GM19372 (cell line): ENCODE measurements at regions not wholly inside any gene's neighbourhood (a gene's known extent, or its start where the extent isn't known, plus 50 kb on each side); places are given as distances from the start of the nearest gene placed in this dataset.

Experiments used
- ATAC-seq: cut with Tn5 transposase; IDR thresholded peaks from one replicate; pipeline ENCODE4 v1.9.1; 2021; ENCODE audit warnings: mild to moderate bottlenecking, low read depth, moderate library complexity; ENCODE audit not compliant: unreplicated experiment

- ATAC-seq = no peak
These were observed 160.3 kb downstream of the ETS2 start for GRCh38 chr21:38965910-38966504.

DNA sequence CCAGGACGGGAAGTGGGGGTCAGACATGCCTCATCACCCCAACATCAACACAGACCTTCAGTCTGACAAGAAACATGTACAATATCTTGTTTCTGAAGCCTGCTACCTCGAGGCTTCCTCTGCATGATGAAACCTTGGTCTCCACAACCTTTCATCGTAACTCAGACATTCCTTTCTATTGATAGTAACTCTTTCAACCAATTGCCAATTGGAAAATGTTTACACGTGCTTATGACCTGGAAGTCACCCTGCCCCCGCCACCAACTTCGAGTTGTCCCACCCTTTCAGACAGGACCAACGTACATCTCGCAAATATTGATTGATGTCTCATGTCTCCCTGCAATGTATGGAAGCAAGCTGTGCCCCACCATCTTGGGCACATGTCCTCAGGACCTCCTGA lies 159.5 kb downstream of the ETS2 start:
- no peak for ATAC-seq

DNA sequence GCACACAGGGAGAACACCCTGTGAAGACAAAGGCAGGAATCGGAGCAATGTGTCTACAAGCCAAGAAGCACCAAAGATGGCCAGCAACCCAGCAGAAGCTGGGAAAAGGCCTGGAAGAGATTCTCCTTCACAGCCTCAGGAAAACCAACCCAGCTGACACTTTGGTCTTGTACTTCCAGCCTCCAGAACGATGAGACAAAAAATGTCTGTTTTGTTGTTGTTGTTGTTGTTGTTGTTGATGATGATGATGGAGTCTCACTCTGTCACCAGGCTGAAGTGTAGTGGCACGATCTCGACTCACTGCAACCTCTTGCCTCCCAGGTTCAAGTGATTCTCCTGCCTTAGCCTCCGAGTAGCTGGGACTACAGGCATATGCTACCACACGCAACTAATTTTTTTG lies 157.3 kb downstream of the ETS2 start:
- ATAC-seq = no peak

- ATAC-seq = no peak
These were observed 154.5 kb downstream of the ETS2 start for GRCh38 chr21:38960251-38960650.

DNA sequence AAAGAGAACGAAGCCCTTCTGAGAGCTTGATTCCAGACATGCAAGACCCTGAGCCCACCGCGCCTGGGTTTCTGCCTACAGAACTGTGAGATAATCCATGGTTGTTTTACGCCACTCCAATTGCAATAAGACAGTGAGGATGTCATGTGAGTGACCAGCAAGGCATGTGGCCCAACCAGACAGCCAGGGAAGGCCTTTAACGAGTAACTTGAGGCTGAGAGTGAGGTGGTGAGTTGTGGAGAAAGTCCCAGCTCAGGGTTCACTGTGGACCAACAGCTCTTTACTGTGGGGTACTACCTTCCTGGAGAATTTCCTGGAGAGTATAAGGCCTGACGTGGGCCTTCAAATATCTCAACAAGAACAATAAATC lies 153.9 kb downstream of the ETS2 start:
- ATAC-seq = no peak

DNA sequence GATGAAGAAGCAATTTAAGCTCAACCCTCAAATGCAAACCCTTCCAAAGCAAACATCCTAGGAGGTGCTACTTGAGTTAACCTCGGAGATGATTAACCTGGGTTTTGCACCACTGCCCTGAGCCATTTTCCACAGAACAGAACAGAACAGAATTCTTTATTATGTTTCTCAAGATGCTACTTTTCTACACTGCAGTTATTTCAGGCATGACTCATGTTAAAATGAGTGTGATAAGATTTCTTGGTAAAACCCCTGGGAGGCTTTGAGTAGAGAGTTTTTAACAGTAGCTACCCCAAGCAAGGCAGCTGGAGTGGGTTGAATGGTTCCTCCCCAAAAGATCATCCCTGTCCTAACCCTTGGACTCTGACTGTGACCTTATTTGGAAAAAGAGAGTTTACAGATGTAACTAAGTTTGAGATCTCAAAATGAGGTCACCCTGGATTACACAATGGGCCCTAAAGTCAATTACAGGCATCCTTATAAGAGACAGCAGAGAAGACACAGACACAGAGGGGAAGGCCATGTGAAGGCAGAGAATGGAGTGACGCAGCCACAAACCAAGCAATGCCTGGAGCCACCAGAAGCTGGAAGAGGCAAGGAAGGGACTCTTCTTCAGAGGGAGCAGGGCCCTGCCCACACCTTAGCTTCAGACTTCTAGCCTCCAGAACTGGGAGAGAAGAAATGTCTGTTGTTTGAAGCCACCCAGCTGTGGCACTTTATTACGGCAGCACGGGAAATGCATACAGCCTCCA lies 153.4 kb downstream of the ETS2 start:
- no peak for ATAC-seq

GRCh38 chr21:38958323-38958705 lies 152.6 kb downstream of the ETS2 start:
- ATAC-seq = no peak

DNA sequence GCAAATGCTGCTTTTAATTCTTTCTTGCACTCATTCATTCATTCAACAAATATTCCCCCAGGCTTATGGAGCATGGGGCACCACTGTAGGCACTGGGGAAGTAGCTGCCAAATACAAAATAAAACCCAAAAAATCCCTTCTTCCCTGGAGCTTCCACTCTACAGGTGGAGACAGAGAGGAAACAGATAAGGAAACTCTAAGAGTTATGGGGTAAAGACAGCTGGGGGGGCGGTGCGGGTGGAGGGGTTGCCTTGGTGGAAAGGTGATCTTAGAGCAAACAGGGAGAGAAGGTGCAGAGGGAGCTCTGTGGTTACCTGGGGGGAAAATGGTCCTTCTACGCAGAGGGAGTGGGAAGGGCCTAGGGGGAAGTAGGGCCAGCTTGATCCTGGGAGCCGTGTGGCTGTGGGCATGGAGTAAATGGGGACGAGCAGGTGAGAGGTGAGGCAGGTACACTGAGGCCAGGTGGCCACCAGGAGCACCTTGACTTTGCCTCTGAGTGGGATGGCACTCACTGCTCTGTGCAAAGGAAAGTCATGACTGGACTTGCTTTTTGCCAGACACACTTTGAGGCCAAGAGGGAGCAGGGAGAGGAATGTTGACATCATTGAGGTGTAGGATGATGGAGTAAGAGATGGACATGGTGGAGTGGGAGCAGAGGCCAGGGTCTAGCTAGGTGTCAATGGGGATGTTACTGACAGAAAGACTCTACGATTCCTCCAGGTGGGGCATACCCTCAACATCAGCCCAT lies 152.0 kb downstream of the ETS2 start:
- ATAC-seq = no peak

DNA sequence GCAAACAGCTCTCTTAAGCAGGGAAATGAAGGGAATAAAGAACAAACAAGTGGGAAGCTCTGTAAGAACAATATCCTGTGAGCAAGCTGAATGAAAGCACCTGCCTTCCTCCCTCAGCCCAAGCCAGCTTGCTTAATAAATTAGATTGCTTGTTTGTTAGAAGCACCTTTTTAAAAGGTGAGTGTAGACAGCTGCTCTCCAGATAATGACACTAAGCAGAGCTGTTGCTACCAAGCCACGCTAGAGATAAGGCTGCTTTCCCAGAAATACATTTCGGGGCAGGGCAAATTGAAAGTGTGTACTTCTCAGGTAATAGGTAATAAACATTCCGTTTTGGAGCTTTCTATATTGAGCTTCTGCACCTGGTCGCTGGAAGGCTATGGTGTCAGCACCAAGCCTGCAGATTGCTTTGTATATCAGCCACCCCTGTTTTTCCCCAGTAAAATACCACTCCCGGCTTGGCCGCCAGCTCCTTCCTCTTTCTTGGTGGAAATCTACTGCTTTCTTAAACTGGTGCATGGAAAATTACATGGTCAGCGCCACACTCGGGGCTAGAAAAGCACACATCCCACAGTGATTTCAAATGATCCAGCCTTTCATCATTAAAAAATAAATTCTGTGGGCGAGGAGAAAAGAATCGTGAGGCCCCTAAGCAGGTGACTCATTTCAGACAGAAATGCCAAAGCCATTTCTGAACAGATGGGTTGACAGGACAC lies 151.3 kb downstream of the ETS2 start:
- no peak for ATAC-seq

DNA sequence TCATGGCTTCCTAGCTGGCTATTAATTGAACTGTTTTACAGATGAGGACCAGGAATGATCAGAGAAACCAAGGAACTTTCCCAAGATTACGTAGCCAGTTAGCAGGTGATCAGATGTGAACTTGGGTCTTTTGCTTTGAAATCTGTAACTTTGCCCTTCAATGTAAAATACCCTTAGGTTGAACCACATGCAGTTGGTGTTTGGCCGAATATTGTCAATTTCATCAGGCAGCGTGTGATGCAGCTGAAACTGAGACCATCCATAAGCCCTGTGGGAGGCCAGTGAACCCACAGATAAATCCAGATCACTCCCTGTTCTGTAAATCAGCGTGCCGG lies 150.8 kb downstream of the ETS2 start:
- no peak for ATAC-seq

DNA sequence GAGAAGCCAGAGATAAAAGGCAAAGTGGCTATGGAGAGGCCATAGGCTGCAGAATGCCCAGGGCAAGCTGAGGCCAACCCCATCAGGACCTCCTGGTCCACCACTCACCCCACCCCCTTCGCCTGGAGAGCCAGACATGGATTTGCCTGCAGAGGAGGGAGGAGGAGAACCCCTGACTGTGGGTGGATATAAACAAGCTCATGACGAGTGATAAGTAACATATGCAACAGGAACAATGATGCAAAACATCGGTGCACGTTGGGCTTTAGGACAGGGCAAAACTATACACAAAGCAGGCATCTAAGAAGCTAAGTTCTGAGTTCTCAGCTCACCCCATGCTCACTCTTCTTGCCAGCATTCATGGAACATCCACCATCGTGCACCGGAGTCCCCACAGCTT lies 150.3 kb downstream of the ETS2 start:
- no peak for ATAC-seq

- no peak for ATAC-seq
These were observed 149.8 kb downstream of the ETS2 start for GRCh38 chr21:38955495-38955894.

GRCh38 chr21:38954588-38955004 lies 148.9 kb downstream of the ETS2 start:
- no peak for ATAC-seq

DNA sequence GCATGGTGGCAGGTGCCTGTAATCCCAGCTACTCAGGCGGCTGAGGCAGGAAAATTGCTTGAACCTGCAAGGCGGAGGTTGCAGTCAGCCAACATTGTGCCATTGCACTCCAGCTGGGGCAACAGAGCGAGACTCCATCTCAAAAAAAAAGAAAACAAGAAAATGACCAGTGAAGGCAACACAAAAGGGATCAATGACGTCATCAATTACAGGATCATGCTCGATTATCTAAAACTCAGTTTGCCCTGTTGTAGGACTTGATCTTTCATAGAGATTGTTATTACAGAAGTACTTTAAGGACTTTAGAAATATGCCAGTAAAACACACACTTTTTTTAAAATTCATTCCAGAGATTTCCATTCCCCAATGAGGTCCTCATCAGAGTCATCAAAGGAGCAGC lies 147.8 kb downstream of the ETS2 start:
- ATAC-seq = no peak

GRCh38 chr21:38952890-38953289 lies 147.2 kb downstream of the ETS2 start:
- no peak for ATAC-seq

DNA sequence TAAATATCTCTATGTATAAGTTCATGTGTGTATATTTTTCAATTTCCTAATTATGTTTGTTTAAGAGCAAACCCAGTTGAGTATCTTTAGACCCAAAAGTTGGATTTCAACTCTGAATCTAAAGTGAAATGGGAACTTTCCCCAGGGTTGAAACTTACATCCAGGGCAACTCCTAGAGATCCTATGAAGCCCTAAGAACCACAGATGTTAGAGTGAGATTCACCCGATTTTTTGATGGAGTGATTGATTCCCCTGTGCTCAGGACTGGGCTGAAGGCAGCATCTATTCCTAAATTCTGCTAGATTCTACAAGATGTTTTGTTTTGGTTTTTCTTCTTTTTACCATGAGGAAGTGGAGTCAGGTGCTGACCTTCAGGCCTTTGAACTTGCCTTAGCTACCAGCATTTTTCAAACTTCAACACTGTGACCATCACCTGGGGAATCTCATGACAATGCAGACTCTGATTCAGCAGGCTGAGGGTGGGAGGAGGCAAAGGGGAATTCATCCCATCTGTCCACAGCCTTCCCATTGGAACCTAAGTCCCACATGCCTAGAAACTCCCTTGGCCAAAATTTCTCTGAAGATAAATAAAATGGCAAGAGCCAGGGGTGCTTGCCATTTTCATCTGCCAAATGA lies 145.5 kb downstream of the ETS2 start:
- no peak for ATAC-seq

DNA sequence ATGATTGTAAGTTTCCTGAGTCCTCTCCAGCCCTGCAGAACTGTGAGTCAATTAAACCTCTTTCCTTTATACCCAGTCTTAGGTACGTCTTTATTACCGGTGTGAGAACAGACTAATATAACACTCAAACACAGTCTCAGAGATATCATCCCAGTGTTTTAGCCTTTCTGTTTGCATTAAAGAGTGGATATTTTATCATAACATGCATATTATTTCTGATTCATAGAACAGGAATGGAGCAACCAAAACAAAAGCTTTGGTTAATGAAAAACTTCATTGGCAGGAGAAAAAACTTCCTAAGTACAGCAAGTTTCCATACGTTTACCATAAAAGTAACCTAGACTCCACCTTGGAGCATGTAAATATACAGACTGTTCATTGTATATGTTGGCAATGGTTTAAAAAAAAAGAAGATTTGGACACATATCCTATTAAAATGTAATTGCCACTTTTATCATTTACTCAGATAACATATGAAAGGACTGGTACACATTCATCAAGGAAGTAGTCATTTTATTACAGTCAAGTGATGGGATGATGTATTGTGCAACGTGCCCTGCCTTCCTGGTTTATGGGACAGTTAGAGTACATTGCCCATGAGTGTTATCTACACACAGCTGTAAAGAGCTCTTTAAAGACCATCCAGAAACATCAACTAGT lies 144.8 kb downstream of the ETS2 start:
- no peak for ATAC-seq

DNA sequence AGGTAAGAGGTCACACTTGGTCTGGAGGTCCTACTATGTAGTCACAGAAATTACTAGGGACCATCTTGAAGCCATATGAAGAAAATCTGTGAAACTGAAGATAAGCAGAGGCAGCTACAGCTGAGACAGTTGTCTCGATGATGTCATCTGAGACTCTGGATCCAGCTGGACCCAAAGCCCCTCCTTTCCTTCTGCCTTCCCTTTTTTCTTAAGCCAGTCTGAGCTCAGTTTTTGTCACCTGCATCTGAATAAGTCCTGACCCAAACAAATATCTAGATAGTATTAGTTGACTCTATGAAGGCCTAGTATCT lies 143.3 kb downstream of the ETS2 start:
- ATAC-seq = no peak

DNA sequence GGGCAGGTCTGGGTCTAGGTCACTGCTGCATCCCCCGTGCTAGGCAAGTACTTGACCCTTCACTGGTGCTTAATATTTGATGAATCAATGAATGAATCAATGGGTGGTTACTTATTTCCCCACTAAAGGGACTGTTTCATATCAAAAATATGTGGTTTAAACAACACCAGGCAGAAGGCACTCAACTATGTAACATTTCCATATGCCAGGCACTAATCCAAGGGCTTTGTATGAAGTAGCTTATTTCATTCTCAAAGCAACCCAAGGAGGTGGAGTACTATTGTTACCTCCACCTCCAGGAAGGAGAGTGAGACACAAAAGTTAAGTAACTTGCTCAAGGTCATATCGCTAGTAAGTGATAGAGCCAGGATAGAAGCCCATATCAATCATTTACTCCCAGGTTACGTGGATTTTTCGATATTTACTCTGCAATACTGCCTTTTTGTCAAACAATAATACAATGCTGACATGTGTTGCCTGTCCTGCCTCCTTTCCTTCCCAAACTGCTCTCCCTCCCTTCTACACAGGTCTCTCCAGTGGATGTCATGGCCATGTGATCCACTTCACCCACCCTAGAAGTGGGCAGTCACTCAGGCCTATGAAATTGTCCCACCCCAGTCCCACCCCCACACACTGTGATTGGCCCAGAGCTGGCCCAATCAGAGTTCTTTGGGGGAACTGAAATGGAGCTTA lies 142.8 kb downstream of the ETS2 start:
- ATAC-seq = no peak
